ENCODE measurements at regions not wholly inside any gene's neighbourhood (a gene's known extent, or its start where the extent isn't known, plus 50 kb on each side); places are given as distances from the start of the nearest gene placed in this dataset.

DNA sequence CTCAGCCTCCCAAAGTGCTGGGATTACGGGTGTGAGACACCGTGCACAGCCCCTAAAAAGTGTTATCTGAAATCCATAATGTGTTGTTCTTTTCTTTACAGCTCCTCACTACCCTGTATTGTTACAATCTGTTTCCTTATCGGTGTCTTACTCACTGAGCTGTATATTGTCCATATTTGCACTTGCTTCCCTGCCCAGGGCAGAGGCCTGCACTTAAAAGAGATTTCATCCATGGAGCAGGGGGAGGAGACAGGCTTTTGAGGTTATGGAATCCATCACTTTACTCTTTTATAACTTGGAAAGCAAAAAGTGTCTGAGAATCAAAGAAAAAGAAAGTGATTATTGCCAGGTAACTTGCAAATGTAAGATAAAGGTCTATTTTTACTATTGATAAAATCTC, 251.0 kb downstream of the DIO2 start:
- ATAC-seq, result no peak
- TF ChIP-seq POU6F1 (CRISPR knock-in tag; IDR thresholded peaks at IDR 0.05; ENCODE audit: borderline replicate concordance, low read depth) (no peak), SNAI2 (CRISPR knock-in tag; IDR thresholded peaks at IDR 0.05) (no peak), ZNF8 (CRISPR knock-in tag; IDR thresholded peaks at IDR 0.05) (no peak), CREB5 (CRISPR knock-in tag; IDR thresholded peaks at IDR 0.05; ENCODE audit: low read depth) (no peak), TOX (CRISPR knock-in tag; IDR thresholded peaks at IDR 0.05; ENCODE audit: borderline replicate concordance) (no peak), ZFP30 (CRISPR knock-in tag; IDR thresholded peaks at IDR 0.05) (no peak), ARNTL (CRISPR knock-in tag; IDR thresholded peaks at IDR 0.05; ENCODE audit: borderline replicate concordance, low read depth) (no peak), ZNF70 (CRISPR knock-in tag; IDR thresholded peaks at IDR 0.05) (no peak), BACH2 (CRISPR knock-in tag; IDR thresholded peaks at IDR 0.05; ENCODE audit: borderline replicate concordance) (no peak), TCF4 (CRISPR knock-in tag; IDR thresholded peaks at IDR 0.05; ENCODE audit: borderline replicate concordance) (no peak), ESRRG (CRISPR knock-in tag; IDR thresholded peaks at IDR 0.05) (no peak), GLIS3 (CRISPR knock-in tag; IDR thresholded peaks at IDR 0.05) (no peak), CSDC2 (CRISPR knock-in tag; IDR thresholded peaks at IDR 0.05) (no peak), OSR1 (CRISPR knock-in tag; IDR thresholded peaks at IDR 0.05) (no peak), RARB (CRISPR knock-in tag; IDR thresholded peaks at IDR 0.05) (no peak), ZNF565 (CRISPR knock-in tag; conservative IDR thresholded peaks at IDR 0.05; ENCODE audit: low read depth) (no peak)
- TF ChIP-seq, protein P1, sequence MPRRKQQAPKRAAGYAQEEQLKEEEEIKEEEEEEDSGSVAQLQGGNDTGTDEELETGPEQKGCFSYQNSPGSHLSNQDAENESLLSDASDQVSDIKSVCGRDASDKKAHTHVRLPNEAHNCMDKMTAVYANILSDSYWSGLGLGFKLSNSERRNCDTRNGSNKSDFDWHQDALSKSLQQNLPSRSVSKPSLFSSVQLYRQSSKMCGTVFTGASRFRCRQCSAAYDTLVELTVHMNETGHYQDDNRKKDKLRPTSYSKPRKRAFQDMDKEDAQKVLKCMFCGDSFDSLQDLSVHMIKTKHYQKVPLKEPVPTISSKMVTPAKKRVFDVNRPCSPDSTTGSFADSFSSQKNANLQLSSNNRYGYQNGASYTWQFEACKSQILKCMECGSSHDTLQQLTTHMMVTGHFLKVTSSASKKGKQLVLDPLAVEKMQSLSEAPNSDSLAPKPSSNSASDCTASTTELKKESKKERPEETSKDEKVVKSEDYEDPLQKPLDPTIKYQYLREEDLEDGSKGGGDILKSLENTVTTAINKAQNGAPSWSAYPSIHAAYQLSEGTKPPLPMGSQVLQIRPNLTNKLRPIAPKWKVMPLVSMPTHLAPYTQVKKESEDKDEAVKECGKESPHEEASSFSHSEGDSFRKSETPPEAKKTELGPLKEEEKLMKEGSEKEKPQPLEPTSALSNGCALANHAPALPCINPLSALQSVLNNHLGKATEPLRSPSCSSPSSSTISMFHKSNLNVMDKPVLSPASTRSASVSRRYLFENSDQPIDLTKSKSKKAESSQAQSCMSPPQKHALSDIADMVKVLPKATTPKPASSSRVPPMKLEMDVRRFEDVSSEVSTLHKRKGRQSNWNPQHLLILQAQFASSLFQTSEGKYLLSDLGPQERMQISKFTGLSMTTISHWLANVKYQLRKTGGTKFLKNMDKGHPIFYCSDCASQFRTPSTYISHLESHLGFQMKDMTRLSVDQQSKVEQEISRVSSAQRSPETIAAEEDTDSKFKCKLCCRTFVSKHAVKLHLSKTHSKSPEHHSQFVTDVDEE (CRISPR knock-in tag; IDR thresholded peaks at IDR 0.05), result no peak
- TF ChIP-seq, protein P2, sequence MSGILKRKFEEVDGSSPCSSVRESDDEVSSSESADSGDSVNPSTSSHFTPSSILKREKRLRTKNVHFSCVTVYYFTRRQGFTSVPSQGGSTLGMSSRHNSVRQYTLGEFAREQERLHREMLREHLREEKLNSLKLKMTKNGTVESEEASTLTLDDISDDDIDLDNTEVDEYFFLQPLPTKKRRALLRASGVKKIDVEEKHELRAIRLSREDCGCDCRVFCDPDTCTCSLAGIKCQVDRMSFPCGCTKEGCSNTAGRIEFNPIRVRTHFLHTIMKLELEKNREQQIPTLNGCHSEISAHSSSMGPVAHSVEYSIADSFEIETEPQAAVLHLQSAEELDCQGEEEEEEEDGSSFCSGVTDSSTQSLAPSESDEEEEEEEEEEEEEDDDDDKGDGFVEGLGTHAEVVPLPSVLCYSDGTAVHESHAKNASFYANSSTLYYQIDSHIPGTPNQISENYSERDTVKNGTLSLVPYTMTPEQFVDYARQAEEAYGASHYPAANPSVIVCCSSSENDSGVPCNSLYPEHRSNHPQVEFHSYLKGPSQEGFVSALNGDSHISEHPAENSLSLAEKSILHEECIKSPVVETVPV (CRISPR knock-in tag; IDR thresholded peaks at IDR 0.05), result no peak
- TF ChIP-seq, protein P3, sequence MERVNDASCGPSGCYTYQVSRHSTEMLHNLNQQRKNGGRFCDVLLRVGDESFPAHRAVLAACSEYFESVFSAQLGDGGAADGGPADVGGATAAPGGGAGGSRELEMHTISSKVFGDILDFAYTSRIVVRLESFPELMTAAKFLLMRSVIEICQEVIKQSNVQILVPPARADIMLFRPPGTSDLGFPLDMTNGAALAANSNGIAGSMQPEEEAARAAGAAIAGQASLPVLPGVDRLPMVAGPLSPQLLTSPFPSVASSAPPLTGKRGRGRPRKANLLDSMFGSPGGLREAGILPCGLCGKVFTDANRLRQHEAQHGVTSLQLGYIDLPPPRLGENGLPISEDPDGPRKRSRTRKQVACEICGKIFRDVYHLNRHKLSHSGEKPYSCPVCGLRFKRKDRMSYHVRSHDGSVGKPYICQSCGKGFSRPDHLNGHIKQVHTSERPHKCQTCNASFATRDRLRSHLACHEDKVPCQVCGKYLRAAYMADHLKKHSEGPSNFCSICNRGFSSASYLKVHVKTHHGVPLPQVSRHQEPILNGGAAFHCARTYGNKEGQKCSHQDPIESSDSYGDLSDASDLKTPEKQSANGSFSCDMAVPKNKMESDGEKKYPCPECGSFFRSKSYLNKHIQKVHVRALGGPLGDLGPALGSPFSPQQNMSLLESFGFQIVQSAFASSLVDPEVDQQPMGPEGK (CRISPR knock-in tag; IDR thresholded peaks at IDR 0.05; ENCODE audit: borderline replicate concordance), result no peak

DNA sequence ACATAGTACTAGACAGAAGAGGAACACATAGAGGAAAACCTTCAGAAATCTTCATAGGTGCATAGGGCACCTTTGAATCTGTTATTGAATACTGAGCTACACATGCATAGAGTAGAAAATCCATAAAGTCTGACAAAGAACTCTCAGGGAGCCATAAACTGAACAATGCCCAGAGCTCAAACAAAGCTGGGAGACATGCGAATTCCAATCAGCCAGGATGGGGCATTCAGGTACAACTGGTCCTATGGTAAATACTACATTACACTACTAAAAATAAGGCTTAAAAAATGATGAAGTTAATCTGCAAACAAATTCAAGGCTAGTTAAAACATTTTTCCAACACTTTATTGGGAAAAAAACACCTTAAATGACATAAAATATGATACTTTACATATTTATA, 259.7 kb downstream of the DIO2 start:
- ATAC-seq, result no peak
- TF ChIP-seq ZFP3 (CRISPR knock-in tag; IDR thresholded peaks at IDR 0.05) (no peak), ZNF565 (CRISPR knock-in tag; conservative IDR thresholded peaks at IDR 0.05; ENCODE audit: low read depth) (no peak), SNAI2 (CRISPR knock-in tag; IDR thresholded peaks at IDR 0.05) (no peak), CREB5 (CRISPR knock-in tag; IDR thresholded peaks at IDR 0.05; ENCODE audit: low read depth) (no peak), RARB (CRISPR knock-in tag; IDR thresholded peaks at IDR 0.05) (no peak), POU6F1 (CRISPR knock-in tag; IDR thresholded peaks at IDR 0.05; ENCODE audit: borderline replicate concordance, low read depth) (no peak), TOX (CRISPR knock-in tag; IDR thresholded peaks at IDR 0.05; ENCODE audit: borderline replicate concordance) (no peak), GLIS3 (CRISPR knock-in tag; IDR thresholded peaks at IDR 0.05) (no peak), BACH2 (CRISPR knock-in tag; IDR thresholded peaks at IDR 0.05; ENCODE audit: borderline replicate concordance) (no peak), ZNF8 (CRISPR knock-in tag; IDR thresholded peaks at IDR 0.05) (no peak), ZNF70 (CRISPR knock-in tag; IDR thresholded peaks at IDR 0.05) (no peak), ZC3H10 (CRISPR knock-in tag; IDR thresholded peaks at IDR 0.05) (no peak), PPARA (CRISPR knock-in tag; IDR thresholded peaks at IDR 0.05; ENCODE audit: borderline replicate concordance) (no peak), ZFP30 (CRISPR knock-in tag; IDR thresholded peaks at IDR 0.05) (no peak), ARNTL (CRISPR knock-in tag; IDR thresholded peaks at IDR 0.05; ENCODE audit: borderline replicate concordance, low read depth) (no peak)
- TF ChIP-seq, protein P2 (CRISPR knock-in tag; IDR thresholded peaks at IDR 0.05), result no peak
- TF ChIP-seq, protein P3 (CRISPR knock-in tag; IDR thresholded peaks at IDR 0.05; ENCODE audit: borderline replicate concordance), result no peak
